Activated CD4-positive, CD25-positive, alpha-beta regulatory T cell treated with anti-CD3 and anti-CD28 coated beads, Interleukin-2, amount 50 U/mL, for 24 hours (primary cell): ENCODE measurements at regions not wholly inside any gene's neighbourhood (a gene's known extent, or its start where the extent isn't known, plus 50 kb on each side); places are given as distances from the start of the nearest gene placed in this dataset.

Experiments used
- ATAC-seq, 2 donors: fragments of 150-1000 bp; cut with Tn5 transposase; one replicate each; pipeline ENCODE4 v1.10.0; 2021; ENCODE audit warnings: mild to moderate bottlenecking in 1 of 2, moderate library complexity in 1 of 2

DNA sequence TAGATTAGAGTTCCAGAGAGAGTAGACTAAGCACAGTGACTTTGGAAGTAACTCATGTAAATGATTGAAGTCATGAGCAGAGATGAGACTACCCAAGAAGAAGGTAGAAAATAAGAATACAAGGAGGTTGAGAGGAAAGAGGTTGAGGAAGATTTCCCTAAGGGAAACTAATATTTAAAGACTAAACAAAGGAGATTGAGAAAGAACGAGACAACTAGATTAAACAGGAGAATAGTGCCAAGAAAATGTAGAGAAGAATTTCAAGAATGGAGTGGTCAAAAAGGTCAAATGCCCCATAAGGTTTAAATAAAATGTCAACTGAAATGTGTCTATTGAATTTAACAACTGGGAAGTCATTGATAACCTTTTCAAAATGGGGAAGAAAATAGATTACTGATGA is 59.0 kb downstream of the RPS29 start:
- no peak for ATAC-seq

DNA sequence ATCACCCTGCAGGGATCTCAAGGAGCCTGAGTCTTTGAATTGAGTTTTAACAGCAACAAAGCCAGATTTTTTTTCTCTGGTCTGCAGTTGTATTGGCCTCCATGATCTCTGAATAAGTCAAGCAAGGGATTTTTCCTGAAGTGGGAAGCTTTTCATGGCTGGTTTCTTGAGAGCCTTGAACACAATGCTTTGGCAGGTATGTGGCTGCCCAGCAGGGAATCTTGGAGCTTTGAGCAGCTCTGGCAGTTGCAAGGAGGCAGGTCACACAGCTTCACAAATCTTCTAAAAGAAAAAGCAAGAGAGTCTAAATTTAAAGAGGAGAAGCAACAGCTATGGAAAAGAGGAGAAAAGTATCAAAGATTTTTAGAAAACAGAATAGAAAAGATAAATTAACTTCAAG is 60.1 kb downstream of the RPS29 start:
- ATAC-seq: no peak

DNA sequence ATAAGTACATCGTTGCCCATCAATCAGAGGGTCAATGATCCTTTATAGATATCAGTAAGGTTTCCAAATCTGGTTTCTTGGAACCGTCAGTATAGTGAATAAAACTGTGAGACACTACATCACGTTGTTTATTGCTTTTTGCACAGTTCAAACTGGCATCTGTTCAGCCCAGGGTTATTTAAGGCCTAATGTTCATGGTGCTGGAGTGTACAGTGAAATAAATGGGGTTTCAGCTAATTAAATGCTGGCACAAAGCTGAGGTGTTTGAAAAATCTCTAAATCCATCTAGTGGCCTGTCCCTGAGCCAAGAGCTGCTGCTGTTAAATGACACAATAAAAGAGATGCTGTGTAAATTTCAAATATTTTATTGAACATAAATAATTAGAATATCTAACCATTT is 69.9 kb downstream of the RPS29 start:
- no peak for ATAC-seq

DNA sequence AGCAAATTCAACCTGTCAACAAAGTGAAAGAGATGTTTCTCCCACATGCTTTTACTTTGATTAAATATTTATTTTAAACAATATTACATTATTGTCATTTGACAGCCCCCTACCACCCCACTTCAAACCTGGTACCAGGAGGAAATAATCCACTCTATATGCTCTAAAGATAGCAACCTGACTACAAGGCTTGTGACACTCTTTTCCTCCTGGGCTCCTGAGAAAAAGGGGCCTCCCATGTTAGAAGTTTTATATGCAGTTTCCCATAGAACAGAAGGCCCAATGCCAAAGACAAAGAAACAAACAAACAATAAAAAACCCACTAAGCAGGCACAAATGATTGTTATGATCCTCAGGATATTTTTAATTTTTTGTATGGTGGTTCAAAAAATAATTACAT is 73.6 kb downstream of the RPS29 start:
- ATAC-seq: no peak

DNA sequence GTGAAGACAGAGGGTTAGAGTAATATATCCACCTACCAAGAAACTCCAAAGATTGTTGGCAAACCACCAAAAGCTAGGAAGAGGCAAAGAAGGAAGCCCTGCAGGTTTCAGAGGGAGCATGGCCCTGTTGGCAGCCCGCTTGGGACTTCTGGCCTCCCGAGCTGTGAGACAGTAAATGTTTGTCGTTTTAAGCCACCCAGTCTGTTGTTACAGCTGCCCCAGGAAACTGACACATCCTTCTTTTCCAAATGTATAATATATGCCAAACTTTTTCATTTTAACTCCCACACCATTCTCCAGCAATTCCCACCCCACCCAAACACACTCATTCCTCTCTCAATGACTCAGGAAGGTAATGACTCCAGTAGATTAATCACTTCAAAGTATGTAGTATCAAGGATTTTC is 74.0 kb downstream of the RPS29 start:
- ATAC-seq: no peak

DNA sequence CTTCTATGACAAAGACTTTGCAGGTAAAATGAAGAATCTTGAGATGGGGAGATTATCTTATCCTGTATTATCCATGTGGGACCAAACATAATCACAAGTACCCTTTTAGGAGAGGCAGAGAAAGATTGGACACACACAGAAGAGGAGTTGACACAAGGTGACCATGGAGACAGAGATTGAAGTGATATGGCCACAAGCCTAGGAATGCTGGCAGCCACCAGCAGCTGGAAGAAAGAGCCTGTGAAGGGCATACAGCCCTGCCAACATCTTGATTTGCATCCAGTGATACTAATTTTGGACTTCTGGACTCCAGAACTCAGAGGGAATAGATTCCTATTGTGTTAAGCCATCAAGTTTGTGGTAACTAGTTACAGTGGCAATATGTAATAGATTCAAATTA is 78.1 kb downstream of the RPS29 start:
- no peak for ATAC-seq

DNA sequence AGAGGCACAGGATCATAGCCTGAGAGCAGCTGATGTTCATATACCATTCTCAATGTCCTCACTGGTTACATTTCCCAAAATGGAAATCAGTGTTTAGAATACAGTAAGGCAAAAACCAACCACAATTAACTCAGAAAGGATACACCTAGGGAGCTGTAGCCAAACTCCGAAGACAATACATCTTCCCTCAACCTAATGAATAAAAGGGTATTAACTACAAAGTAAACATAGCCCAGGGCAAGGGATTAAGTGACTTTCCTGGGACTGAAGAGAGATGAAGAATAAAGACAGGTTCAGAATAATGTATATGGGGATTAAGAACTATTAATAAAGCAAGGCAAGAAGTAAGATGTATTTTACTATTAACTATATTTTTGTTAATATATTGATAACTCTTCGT is 79.5 kb downstream of the RPS29 start:
- ATAC-seq: no peak

DNA sequence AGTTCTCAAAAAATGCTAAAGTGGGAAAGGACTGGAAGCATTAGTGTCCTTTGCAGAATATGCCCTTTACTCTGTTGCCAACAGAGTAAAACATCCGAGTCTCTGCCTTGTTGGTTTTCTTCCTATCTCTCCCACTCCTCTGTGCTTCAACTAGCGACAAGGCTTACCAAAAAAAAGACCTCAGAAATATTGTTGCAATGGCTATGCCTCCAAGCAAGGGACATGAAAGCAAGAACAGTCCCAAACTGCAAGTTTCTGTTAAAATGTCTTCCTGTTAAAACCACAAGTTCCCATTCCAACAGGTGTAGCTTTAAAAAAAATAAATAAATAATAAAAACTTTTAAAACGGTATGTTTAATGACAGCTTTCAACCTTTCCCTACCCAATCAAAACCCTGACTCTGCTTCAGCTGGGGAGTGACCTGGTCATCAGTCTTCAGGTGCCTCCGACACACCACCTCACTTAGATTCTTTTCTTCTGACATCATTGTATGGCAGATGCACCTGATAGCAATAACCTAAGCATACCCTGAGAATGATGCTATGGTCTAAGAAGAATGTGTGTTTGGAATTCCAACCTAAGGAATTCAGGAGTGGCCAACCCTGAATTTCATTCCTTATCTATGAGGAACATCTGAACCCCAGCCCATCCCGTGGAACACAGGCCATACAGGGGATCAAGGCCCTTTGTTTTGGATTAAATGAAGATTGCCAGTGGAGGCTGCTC is 81.0 kb downstream of the RPS29 start:
- no peak for ATAC-seq

DNA sequence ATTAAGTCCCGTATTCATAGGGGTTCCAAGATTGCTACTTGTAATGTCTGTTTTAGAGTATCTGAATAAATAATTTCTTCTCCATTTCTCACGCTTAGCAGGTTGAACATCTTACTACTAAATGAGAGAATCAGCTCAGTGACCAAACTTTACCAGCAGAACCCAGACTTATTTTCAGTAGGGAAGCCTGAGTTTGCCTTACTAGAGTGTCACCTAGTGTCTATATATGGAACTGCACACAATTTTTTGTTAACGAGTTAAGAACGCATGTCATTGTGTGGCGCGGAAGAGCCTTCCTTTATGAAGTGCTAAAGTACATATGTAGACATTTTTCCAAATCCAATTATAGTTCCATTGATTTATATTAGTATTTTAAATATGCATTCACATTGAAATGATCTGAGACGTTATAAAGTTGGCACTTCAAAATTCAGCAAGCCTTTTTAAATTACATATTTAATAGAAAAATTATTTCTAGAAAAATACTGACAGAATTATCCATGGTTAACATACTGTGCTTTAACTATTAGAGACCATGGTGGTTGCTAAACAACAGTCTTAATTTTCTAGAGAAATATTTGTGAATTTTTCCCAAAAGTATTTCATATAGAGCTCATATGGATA is 88.3 kb downstream of the RPS29 start:
- ATAC-seq: no peak

DNA sequence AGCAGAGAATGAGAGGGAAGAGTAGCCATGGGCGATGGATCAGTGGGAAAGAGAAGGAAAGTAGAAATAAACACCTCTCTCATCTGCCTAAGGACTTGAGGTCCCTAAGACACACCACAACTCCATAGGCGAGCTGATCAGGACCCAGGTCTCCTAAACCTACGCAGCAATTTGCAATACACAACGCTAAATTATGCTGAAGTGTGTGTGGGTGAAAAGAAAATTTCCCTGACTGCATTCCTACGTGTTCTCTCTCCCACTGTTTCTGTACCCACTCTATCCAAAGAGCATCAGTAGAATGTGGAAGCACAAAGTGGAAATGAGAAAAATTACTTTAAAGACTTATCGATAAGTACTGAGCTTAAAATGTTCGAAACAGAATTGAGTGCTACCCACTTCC is 88.9 kb downstream of the RPS29 start:
- no peak for ATAC-seq

DNA sequence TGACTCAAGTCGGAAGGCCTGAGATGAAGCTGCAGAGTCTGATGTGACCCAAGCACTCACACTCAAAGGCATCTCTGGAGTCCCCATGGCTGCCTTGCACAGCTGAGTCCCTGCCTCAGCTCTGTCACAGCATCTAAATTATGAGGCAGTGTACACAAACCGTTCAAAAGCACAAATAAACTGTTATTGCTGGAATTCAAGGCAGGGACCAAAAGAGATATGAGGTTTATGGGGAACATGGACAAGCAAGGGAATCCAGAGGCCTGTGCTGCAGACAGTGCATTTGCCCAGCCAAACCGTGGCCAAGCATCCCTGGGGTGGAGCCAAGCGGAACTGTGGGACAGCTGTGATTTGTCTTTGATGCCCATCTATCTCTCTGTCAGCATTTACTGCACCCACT is 91.3 kb downstream of the RPS29 start:
- no peak for ATAC-seq

DNA sequence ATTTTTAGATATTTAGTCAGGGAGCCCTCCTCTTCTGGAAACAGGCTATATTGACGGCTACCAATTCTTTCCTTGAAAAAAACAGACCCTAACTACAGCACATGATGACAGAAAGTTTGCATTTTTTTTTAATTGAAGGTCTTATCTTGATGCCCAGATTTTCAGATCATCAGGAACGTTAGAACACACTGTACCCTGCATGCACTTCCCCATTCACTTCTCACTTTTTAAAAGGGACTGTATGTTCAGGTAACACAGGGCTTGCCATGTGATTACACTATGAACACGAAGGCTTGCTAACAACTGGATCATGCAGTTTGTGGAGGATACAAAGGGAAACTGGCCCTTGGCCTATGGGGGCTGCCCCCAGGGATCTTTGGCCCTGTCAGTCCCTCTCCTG is 92.6 kb downstream of the RPS29 start:
- ATAC-seq: no peak

DNA sequence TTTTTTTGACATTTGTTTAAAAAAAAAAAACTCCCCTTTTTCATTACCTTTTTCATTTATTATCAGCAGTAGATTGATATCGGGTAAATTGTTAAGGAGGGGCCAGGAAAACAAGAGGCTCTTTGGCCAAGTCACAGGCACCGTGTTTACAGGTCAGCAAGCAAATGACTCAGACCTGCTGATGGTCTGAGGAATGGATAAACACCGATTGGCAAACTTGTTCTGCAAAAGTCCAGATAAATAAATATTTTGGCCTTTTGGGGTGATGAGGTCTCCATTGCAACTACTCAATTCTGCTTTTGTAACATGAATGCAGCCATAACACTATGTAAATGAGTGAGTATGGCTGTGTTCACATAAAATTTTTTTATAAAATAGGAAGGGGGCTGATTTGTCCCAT is 94.0 kb downstream of the RPS29 start:
- no peak for ATAC-seq

DNA sequence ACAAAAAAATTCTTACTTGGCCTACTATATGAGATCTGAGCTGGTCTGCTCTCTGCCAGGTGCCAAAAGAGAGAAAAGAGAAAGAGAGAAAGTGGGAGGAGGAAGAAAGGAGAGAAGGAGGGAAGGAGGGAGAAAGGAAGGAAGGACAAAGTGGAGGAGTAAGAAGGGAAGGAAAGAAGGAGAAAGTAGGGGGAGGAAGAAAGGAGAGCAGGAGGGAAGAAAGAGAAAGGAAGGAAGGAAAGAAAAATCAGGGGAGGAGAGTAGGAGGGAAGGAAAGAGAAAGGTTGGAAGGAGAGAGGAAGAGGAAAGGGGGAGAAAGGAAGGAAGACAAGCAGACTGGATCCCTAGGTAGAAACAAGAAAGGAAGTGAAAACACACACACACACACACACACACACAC is 96.8 kb downstream of the RPS29 start:
- ATAC-seq: no peak

DNA sequence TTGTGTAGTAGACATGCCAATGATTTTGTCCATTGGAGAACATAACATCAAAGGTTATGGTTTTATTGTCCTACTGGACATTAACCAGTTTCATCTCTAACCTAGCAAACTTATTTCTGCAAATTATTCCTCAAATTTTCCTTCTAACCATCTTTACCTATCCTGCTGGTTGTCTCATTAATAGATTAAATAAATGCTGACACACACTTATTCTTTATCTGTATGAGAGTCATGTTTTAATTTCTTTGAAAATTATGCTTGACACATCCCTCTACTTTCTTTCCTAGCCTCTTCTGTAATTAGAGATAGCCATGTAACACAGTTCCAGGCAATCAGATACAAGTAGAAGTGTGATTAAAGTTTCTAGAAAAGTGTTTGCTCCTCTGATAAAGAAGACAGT is 98.9 kb downstream of the RPS29 start:
- no peak for ATAC-seq

DNA sequence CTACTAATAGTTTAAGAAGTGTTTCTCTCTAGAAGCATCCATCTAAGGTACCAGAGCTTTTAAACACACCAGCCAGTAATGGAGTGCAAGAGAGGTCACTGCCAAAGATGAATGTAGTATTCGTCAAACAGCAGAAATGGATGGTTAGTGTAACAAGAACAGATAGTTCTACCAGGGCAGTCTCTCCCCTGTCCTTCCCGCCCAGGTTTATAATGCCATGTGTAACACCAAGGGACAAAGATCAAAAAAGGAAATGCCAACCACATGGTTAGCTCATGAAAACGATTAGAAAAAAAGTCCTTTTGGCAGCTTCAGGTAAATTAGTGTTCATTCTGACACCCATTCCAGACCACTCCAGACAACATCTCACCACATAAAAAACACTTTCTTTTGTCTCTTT is 100.9 kb downstream of the RPS29 start:
- no peak for ATAC-seq

DNA sequence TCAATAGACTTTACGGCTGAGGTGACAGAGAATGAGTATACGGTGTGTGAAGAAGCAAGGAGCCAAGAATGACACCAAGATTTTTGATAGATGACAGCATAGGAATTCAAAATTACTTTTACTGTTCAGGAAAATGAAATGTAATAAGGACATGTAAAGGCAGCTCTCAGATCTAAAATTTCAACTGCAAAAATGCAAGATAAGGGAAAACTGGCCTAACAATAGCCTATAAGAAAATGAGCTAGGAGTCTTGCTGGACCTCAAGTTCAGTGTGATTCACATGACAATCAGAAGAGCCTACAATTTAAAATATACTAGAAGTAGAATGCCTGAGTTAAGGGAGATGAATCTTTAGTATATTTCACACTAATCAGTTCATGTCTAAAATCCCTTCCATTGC is 102.0 kb downstream of the RPS29 start:
- ATAC-seq: no peak

DNA sequence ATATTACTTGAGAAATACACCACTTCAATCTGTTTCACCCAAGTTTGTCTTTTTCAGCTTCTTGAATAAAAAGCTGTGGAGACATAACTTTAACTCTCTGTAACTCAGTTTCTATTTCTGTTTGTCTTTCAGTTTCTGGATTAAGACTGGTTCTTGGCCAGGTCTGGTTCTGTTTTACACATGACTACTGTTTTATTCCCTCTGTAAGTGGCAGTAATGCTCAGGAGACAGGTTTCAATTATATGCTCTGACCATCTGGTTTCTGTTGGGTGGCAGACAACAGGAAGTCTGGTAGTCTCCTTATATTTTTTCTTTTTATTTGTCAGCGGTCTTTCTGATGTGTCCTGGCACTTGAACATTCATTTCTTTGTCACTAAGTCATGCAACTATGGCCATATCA is 102.9 kb downstream of the RPS29 start:
- no peak for ATAC-seq

DNA sequence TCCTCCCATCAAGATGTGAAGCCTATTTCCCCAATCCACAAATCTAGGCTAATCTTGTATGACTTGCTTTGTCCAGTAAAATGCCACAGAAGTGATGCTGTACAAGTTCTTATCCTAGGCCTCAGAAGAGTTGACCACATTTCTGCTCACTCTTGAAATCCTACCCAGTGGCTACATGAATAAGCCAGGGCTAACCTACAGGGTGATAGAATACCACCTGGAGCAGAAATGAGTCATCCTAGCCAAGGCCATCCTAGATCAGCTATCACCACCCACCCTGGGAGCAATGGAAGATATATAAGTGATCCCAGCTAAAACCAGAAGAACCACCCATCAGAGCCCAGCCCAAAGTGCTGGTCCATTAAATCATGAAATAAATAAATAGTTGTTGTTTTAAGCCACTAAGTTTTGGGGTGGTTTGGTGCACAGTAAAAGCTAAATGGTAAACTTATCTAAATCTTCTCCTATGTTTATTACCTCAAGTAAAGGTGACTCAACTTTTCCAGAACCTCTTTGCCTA is 105.1 kb downstream of the RPS29 start:
- no peak for ATAC-seq

DNA sequence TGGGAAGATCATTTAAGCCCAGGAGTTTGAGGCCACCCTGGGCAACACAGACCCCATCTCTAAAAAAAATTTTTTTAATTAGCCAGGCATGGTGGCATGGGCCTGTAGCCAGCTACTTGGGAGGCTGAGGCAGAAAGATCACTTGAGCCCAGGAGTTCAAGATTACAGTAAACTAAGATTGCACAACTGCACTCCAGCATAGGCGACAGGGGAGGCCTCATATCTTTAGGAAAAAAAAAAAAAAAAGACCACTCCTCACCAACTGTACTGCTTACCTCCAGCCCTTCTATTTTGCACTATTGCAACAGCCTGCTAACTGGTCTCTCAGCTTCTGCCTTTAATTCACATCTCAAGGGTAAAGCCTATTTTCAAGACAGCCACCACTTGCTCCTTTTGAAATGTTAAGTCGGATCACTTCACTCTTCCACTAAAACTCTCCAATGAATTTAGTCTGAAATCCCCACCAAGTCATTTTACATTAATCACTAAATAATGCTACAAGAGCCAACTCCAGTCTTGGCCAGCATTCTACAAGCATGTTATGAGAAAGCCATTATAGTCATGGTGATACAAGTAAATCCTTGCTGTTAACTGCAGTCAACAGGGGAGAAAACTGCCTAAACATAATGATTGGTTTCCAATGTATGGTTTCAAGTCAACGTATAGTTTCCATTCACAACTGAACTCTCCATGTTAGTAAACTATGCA is 106.0 kb downstream of the RPS29 start:
- ATAC-seq: no peak

DNA sequence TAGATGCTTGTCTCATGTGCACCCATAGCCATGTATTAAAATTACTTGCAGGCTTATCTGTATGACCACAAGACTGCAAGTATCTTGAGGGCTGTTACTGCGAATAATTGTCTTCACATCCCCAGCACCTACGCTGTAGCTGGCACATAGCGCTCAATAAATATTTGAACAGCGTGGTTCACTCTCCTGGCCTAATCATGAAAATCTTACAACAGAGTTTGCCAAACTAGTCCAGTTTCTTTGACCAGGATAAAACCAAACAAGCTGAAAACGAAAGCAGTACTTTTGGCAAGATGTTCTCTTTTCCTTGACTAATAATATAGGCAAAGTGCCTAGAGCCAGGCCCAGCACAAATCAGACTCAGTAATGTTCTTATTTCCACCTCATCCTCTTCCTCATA is 106.7 kb downstream of the RPS29 start:
- ATAC-seq: no peak

DNA sequence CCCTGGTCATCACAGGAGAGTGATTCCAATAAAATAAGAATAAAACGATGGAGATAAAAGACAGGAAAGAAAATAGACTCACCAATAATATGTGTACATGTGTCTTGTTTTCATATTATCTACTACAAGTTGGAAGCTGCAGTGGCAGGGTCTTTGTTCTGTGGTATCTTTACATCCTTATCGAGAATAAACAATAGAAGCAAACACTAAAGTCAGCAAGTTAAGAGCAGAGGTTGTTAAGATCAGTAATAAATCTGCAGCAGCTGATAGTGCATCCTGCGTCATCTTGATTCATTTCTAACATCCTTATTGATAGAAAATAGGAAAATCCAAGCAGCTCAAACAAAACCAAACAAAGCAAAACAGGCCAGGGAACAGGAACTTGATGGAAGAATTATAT is 107.4 kb downstream of the RPS29 start:
- ATAC-seq: no peak

DNA sequence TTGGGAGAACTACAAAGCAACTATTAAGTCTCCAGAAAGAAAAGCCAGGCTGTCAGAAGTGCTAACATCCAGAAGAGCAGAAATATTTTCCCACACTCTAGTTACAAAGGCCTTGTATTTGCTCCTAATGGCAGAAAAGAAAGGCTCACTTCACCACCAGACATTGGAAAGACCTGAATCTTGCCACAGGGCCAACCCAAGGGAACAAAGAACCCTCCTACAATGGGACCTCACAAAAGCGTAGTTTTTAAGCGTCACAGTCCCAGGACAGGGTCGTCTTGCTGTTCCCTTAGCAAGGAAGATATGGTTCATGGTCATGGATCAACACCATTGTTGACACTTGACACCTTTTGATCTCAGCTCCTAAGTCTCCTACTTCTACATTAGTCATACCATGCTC is 119.1 kb downstream of the RPS29 start:
- no peak for ATAC-seq

DNA sequence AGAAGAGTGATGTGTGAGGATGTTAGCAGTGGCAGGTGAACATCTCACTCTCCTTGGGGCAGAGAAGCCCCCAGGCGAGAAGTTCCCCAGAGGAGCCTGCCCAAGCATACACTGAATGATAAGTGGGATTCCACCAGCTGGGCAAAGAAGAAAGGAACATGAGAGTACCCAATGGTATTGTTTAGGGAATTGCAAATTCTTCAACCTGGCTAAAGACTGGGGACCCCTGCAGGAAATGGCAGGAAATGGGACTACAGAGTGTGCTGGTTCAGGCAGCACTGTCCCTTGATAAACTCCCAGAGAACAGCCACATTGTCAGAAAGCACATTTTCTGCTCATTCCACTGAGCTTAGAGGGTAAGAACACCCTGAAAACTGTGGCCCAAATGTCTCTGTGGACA is 121.3 kb downstream of the RPS29 start:
- ATAC-seq: no peak
